ENCODE measurements at regions not wholly inside any gene's neighbourhood (a gene's known extent, or its start where the extent isn't known, plus 50 kb on each side); places are given as distances from the start of the nearest gene placed in this dataset.
"Not testable (repeated sequence)": the region's sequence is repeated elsewhere in the genome, so short reads cannot be mapped to it uniquely, and the experiment has no call there.

DNA sequence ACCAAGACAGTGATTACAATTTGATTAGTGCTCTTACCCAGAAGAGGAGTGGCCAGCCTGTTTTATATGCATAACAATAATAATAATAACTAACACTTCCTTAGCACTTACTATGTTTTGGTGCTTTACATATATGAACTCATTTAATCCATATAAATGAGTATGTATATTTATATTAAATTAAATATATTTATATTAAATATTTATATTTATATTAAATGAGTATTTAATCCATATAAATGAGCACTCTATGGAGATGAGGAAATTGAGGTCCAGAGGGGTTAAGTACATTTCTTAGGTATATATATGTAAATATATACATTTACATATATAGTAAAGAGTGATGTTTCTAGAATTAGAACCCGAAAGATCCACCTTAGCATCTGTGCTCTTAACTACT is 673.9 kb upstream of the ACVR2A start:
- no peak for DNase-seq

DNA sequence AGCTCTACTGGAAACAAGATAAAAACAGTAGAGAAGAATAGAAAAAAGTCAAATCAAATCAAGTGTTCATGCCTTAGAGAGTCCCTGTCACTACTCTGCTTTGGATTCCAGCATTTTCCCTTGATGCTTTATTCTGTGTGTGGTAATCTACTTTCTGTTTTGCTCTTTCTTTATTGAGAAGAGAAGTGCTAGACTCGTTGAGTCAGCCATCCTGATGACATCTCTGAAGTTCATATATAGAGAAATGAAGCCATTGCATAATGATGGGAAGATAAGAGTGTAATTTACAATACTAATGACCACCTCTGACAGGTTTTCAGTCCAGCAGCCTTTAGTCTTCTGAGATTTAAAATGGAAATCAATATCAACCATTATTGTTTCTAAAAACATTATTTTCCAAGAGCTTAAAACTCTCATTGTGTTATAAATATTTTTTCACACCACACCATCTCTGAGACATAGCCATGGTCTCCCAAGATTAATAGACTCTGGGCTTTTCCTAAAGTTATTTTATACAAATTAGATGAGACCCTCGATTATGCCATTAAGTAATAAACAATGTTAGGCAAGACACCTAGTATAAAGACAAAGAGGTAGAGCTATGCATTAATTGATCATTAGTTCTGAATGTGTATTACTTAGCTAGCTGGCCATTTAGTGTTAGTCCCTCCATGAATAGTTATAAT is 679.0 kb upstream of the ACVR2A start:
- DNase-seq: no peak

DNA sequence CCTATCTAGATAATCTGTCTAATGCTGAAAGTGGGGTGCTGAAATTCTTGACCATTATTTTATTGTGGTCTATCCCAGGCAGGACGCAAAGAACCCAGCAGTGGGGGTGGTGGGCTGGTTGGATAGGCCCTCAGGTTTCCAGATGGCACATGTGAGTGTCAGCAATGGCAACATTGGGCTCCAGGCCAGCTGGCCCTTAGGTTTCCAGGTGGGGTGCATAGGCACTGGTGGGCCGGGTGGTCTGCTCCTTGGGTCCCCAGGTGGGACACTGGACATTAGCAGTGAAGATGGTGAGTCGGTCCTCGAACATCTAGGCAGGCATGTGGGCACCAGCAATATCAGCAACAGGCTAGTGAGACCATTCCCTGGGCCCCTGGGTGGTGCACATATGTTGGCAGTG is 680.3 kb upstream of the ACVR2A start:
- DNase-seq: no peak

DNA sequence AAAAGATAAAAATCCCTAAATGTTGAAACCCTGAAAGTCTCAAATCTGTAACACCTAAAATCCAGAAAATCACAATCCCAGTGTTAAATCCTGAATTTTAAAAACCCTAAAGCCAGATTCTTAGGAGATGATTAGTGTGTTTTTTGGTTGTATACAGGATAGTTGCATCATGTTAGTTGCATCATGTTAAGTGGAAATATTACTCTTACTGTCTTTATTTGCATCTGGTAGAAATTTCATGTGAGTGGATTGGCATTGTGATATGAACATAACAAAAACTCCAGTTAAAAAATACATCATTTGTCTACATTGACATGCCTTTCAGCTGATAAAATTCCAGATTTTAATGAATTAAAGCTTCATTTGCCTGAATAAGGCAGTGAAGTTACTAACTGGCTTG is 683.1 kb upstream of the ACVR2A start:
- DNase-seq: no peak

DNA sequence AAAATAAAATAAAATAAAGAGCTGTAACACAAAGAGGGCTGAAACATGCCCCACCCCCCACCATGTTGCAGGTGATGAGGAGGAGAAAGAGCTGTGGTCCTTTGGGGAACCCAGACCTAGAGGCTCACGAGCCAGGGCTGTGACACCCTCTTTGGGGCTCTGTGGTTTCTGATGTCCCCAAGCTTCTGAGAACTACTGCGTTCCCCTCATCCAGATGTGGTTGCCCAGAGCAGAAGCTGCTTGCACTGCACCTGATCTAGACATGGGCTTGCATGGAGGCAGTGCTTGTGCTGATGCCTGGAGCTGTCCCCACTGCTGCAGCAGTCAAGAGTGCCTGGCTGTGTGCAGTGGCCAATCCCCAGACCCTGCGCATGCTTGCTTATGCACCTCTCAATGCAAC is 687.9 kb upstream of the ACVR2A start:
- DNase-seq: no peak

DNA sequence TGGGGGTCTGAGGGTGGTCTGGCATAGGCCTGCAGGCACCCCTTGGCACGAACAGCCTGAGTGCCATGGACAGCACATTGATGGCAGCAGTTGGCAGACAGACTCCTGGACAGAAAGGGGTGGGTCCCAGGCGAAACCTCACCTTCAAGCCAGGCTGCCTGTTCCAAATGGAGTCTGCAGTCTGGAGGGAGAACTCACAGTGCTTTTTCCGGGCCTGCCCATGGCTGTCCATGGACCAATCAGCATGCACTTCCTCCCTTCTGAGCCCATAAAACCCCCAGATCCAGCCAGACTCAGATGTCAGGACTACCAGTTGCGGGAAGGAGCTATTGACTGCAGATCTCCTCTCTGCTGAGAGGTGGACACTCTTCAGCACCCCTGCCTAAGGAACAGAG is 694.6 kb upstream of the ACVR2A start:
- DNase-seq: no peak

DNA sequence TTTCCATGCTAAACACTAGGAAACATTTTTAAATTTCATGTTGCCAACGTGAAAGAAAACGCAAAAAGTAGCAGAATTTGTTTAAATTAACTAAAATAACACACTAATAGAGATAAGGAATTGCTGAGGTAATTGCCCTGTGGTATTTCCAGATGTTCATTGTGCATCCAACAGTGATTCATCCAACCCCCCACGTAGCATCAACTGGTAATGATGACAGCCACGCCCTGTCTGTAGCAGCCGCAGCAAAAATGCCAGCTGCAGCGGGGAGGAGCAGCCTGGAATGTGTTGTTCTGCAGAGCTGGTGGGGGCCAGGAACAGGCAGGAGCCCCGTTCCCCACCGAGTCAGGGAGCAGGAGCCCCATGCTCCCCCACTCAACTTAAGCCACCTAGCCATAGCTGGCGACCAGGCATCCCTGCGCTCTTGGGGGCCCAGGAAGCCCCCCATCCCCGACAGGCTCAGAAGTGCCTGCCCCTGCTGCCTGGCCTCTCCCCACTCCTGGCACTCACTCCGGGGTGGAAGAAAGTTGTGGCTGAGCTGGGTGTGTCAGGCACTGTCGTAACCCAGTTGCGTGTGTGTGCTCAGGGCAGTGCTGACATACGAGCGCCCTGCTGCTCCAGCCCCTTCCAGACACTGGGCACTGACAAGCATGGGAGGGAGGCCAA is 695.1 kb upstream of the ACVR2A start:
- no peak for DNase-seq

DNA sequence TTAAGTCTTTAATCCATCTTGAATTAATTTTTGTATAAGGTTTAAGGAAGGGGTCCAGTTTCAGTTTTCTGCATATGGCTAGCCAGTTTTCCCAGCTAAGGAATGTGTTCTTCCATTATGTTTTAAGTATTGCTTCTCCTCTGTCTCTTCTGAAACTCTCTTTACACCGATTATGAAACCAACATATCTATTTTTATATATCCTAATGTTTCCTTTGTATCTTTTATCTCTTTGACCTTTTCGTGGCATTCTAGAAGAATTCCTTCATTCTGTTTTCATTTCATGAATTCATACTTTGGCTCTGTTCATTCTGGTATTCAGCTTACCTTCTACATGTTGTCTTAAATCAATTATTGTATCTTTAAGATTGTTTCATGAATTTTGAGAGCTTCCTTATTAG is 697.0 kb upstream of the ACVR2A start:
- DNase-seq: no peak

DNA sequence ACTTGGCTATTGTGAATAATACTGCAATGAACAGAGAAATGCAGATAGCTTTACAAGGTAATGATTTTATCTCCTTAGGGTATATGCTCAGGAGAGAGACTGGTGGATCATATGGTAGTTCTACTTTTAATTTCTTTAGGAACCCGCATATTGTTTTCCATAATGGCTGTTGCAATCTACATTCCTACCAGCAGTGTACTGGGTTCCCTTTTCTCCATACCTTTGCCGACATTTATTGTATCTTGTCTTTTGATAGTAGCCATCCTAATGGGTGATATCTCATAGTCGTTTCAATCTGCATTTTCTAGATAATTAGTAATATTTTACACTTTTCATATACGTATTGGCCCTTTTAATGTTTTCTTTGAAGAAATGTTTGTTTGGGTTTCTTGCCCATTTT is 702.9 kb upstream of the ACVR2A start:
- no peak for DNase-seq

DNA sequence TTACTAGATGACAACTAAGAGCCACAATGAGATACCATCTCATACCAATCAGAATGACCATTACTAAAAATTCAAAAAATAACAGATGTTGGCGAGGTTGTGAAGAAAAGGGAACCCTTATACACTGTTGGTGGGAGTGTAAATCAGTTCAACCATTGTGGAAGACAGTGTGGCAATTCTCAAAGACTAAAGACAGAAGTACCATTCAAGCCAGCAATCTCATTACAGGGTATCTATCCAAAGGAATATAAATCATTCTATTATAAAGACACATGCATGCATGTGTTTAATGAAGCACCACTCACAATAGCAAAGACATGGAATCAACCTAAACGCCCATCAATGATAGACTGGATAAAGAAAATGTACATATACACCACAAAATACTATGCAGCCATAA is 705.1 kb upstream of the ACVR2A start:
- DNase-seq: not testable (repeated sequence)

DNA sequence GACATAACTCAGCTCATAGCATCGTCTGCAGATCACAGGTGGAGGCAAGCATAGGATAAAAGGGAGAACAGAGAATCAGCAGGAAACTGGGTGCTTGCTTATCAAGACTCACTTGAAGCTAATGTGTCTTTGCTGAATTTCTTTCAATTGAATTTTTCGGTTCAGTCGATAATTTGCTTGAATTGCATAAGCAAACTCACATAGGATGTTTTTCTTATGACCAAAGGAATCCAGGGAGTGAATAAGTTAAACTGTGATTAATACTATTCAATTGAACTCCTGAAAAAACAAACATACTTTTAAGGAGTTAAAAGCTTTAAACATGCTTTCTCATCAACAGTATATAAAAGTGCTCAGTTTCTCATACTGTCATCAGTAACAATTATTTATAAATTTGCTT is 707.1 kb upstream of the ACVR2A start:
- DNase-seq: no peak

DNA sequence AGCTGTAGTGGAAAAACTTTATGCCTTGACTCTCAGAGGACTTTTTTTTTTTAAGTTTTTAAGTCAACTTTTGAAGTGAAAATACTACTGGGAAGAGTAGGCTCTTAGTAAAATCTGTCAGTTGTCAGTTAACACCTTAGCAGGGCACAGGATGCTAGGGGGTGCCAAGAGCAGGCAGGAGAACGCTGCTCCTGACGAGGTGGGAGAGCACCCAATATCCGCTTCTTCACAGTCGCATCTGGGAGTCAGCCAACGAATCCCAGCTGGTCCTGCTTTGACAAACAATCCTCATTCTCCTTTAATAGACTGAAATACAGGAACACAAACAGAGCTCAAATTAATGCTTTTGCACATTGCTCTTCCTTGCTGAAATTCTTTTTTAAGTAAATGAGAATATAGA is 709.5 kb upstream of the ACVR2A start:
- DNase-seq: no peak

DNA sequence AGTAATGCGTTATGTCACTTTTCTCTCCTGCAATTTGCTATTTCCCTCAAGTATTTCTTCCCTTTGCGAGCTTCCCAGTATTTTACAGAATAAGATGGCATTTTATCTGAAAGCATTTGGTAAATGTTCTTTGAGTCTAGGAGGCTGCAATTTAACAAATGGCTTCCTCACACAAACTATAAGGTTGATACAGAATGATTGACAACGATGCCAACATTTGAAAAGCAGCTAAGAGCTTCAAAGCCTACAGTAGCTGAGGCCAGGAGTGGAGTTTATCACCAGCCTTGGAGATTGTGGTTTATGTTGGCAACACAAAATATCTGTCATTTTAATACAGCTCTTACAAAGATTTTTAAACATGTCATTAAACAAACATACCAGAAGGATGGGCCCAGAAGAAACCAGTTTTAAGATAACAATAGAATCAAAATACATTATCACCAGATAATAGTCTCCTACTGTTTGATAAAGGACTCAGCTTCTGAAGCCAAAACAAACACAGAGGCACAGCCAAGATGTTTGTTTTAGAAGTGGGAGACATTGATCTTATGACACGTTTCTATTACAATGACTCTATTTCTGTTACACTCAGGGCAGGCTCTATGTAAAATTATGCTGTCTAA is 711.4 kb upstream of the ACVR2A start:
- DNase-seq: no peak

DNA sequence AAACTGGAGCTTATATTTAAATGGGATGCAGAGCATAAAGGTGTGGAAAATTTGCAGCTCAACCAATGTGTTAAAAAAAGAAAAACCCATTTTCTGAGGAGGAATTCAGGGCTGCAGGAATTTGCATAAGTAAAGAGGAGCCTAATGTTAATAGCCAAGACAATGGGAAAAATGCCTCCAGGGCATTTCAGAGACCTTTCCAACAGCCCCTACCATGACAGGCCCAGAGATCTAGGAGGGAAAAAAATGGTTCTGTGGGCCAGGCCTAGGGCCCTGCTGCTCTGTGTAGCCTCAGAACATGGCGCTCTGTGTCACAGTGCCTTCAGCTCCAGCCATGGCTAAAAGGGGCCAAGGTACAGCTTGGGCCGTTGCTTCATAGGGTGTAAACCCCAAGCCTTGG is 719.7 kb upstream of the ACVR2A start:
- no peak for DNase-seq

DNA sequence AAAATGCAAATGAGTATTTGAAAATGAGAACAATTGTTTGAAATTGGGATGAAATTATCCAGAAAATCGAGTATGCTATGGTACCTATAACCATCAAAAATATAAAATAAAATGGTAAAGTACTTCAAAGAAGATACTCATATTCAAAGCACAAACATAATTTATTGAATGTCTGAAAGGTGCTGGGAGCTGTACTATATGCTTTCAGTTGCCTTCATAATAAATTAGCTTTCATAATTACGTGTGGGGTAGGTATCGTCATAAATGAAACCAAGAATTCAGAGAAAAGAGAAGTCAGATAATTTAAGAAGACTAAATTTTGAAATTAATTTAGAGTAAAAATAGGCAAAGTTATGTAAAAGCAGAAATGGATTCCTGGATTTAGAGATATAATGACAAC is 721.9 kb upstream of the ACVR2A start:
- DNase-seq: no peak

DNA sequence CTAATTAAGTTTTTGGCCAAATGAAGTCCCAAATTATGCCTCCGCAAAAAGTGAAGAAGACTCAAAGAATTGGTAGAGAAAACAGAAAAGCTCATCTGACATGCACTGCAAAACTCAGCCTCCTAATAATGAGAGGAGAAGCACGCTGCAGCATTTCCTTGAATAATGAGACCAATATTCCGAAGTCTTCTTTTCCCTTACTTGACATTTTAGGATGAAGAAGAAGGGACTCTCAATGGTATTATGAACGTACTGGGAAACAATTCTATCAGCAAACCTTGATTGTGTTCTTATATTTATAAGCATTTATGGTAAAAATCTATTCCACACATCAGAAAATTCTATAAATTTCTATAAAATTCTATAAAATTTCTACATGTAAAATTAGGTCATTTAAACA is 733.9 kb upstream of the ACVR2A start:
- DNase-seq: no peak

DNA sequence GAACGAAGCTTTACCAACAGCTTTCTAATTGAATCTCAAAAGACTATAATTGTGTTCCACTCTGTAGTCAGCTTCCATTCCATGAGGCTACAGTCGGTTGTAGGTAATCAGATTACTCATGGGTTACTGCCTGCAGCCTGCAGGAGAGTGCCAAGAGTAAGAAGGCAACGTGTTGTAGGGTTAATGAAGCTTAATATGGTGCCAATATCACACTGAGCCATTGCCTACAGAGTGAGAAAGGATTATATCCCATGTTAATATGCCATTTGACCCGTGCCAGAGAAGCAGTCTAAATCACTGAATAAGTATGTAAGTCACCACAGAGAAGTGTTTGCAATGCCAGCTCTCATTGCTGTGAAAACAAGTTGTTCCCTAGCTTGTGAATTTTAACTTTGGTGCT is 734.5 kb upstream of the ACVR2A start:
- DNase-seq: no peak

DNA sequence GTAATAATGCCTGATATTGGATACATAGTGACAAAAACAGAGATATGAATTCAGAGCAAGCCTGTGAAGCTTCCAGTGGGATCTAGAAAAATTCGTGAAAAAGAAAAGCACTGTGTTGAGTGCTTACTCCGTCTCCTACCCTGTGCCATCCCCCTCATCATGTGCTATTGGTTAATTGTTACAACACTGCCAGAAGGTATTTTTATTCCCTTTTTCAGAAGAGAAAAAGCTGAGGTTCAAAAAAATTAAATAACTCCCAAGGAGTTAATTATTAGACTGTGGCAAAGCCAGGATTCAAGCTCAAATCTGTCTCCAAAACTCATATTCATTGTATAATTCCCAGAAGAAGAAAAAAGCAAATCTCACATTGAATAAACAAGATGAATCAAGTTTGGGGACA is 735.5 kb upstream of the ACVR2A start:
- DNase-seq: no peak

DNA sequence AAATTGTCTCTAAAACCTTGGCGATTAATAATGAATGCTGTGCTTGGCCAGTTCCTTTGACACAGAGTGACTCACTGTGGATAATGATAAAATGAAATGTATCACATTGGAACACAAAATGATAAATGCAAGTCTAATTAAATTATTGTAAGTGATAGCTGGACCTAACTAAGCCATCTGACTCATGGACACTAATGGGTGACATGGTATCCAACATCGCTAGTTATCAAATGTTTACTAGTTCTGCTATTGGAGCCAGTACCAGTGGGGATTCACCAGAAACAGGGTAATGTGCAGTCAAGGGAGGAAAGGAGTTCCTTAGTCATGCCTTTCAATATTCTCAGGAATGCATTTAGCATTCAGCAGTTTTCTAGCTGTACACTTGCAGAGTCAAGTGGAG is 736.3 kb upstream of the ACVR2A start:
- DNase-seq: no peak

DNA sequence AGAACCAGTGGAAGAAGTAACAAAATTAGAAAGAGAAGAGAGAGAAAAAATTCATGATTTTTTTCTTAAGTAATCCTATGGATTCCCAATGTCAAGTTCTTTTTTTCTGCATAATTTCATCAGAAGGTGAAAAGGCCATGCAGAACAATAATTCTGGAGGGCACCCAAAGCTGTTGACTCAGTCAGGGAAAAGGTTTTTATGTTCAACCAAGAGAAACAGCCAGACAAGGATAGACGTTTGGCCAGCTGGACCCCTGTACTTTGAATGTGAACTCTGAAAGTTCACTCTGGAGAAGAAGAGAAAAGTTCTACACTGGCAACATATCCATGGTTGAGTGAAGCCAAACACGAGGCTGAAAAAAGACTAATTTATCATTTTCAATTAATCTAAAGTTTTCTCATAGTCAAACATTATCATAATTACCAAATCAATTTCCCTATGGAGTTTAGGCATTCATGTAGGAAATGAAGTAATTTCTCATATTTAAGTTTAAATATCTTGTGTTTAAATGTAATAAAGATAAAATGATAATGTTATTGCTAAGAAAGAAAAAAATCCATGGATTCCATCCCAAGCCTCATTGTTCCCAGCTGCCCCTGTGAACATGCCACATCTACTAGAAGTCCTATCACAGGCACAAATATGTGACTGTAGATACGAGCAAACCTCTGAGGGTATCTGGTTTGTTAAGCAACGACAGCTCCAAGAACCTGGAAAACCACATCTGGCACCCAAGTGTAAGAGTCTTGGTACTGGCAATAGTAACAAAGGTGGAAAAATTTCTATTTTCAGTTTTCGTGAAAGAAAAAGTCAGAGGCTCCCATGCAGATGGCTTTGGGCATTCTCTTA is 742.7 kb upstream of the ACVR2A start:
- DNase-seq: no peak

DNA sequence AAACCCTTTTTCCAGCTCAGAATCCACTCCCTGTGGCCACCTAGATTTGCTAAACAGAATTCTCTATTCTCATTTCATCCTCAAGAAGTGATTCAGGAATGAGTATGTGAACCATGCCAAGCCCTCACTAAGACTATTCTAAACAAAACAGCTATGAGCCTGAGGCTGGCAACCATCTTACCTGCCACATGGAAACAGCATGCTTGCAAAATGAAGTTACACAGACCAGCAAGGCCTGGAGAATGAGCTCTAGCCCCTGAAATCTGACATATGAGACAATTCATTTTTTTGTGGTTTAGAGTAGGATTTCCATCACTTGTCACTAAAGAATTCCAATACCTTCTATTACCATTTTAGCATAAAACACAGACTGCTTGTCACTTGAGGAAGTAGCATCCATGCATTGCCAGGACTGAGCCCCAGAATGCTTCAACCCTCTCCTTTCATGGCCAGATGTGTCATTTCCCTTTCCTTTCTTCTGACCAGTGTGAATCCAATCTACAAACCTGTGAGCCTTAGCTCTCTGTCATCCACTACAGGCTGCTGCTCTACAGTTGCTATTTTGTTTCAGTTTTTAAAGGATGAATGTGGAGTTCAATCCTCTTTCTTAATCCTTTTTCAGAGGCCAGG is 744.3 kb upstream of the ACVR2A start:
- DNase-seq: no peak

DNA sequence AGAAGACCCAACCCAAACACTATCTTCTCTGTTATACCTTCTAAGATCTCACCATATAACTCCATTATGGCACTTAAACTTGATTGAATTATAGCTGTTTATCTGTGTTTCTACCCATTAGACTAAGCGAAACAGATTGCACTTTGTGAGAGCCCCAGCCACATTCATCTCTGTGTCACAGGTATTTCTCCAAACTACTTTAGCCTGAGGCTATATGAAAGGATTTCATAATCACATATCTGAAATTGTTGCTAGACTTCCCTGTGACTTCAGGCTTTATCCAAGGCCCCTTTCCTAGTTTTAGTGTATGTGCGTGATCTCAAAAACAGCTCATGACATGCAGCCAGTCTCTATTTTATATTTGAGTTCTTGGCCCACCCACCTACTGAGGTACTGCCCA is 745.0 kb upstream of the ACVR2A start:
- no peak for DNase-seq

DNA sequence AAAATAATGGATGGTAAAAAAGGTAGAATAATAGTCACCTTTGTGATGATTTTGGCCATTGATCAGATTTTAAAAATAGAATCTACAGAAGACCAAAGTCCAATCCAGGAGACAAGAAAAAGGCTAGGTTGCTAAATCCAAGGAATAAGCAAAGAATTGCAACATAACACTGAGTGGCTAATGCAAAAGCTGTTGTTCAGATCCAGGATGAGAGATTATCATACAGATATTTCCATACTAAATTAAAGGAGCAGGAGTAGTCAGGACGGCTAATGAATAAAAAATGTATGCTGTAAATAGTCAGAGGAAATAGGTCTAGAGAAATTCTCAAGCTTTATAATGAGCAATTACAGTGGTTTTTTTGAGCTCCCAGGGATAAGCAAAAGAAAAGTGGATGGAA is 745.9 kb upstream of the ACVR2A start:
- DNase-seq: no peak

Data from islet precursor cell (in vitro differentiated cells).